HL-60 (cell line): ENCODE measurements at regions not wholly inside any gene's neighbourhood (a gene's known extent, or its start where the extent isn't known, plus 50 kb on each side); places are given as distances from the start of the nearest gene placed in this dataset.

Experiments used
- DNase-seq, 2 experiments: peaks; one replicate each; pipeline ENCODE4 v3.0.0-alpha.2; 2010 to 2020; ENCODE audit warnings: low read depth in 1 of 2, low spot score in 1 of 2
- H3K27ac ChIP-seq: fragments of 250-450 bp; sonication (Bioruptor Pico); replicated peaks from 2 replicates; pipeline ENCODE4 v1.5.1; 2020; ENCODE audit warnings: mild to moderate bottlenecking, moderate library complexity
- H3K27me3 ChIP-seq: fragments of 250-450 bp; sonication (Bioruptor Pico); 2 replicates; pipeline ENCODE4 v1.5.1; 2021; ENCODE audit warnings: mild to moderate bottlenecking, moderate library complexity; ENCODE audit not compliant: insufficient read depth, poor library complexity, severe bottlenecking
- H3K4me3 ChIP-seq: replicated peaks from 2 replicates; pipeline ENCODE4 v1.5.1; 2011; ENCODE audit warnings: mild to moderate bottlenecking, control low read depth, low read length; ENCODE audit not compliant: insufficient read depth
- CTCF ChIP-seq: IDR thresholded peaks from one replicate; pipeline ENCODE4 v1.5.1; 2011; ENCODE audit warnings: low read length, control low read depth, inconsistent platforms; ENCODE audit not compliant: insufficient read depth
- GABPA ChIP-seq: IDR thresholded peaks from 2 replicates; pipeline ENCODE4 v1.6.1; 2012; ENCODE audit warnings: low read depth
- POLR2AphosphoS5 ChIP-seq: IDR thresholded peaks from 2 replicates; pipeline ENCODE4 v1.6.1; 2012; ENCODE audit warnings: low read depth
- REST ChIP-seq: IDR thresholded peaks from 2 replicates; pipeline ENCODE4 v1.6.1; 2012; ENCODE audit warnings: low read depth; ENCODE audit not compliant: insufficient replicate concordance
- SPI1 ChIP-seq: IDR thresholded peaks from 2 replicates; pipeline ENCODE4 v1.6.1; 2012; ENCODE audit warnings: low read depth, mild to moderate bottlenecking, borderline replicate concordance

- Histone ChIP-seq H3K27me3 (no peaks in the 10 kb centered on the region), H3K4me3 (no peak overlapping the region), H3K27ac (no peak overlapping the region)
- TF ChIP-seq CTCF (no peak), SPI1 (no peak), POLR2AphosphoS5 (no peak), REST (no peak), GABPA (no peak)
- no peak for DNase-seq
These were observed 286.4 kb downstream of the C7orf25 start for GRCh38 chr7:42625421-42625820.

- no peak for TF ChIP-seq POLR2AphosphoS5
- TF ChIP-seq GABPA, result no peak
- no peak for TF ChIP-seq REST
- TF ChIP-seq SPI1, result no peak
- TF ChIP-seq CTCF, result no peak
- no peaks in the 10 kb centered on the region for H3K27me3 ChIP-seq
- H3K27ac ChIP-seq, result no peak overlapping the region
- DNase-seq, result no peak
- no peak overlapping the region for H3K4me3 ChIP-seq
These were observed 287.4 kb downstream of the C7orf25 start for GRCh38 chr7:42624471-42624870.

- no peaks in the 10 kb centered on the region for H3K27me3 ChIP-seq
- no peak overlapping the region for H3K4me3 ChIP-seq
- no peak for DNase-seq
- H3K27ac ChIP-seq, result no peak overlapping the region
- TF ChIP-seq SPI1 (no peak), POLR2AphosphoS5 (no peak), GABPA (no peak), CTCF (no peak), REST (no peak)
These were observed 290.2 kb downstream of the C7orf25 start for GRCh38 chr7:42621543-42622219.
